HEK293T (cell line): ENCODE measurements at regions not wholly inside any gene's neighbourhood (a gene's known extent, or its start where the extent isn't known, plus 50 kb on each side); places are given as distances from the start of the nearest gene placed in this dataset.

Experiments used
- CTBP1 ChIP-seq: fragments of 450-650 bp; IDR thresholded peaks from 2 replicates; pipeline ENCODE4 v1.6.1; 2016; ENCODE audit warnings: borderline replicate concordance
- FOXM1 ChIP-seq: fragments of 450-650 bp; IDR thresholded peaks from 2 replicates; pipeline ENCODE4 v1.6.1; 2017; ENCODE audit warnings: mild to moderate bottlenecking, borderline replicate concordance
- SUZ12 ChIP-seq: fragments of 450-650 bp; IDR thresholded peaks from 2 replicates; pipeline ENCODE4 v1.6.1; 2016; ENCODE audit warnings: mild to moderate bottlenecking

- TF ChIP-seq CTBP1: no peak
- TF ChIP-seq FOXM1: no peak
- no peak for TF ChIP-seq SUZ12
These were observed 181.4 kb upstream of the CST7 start for GRCh38 chr20:24767623-24768100.
